ENCODE measurements at regions not wholly inside any gene's neighbourhood (a gene's known extent, or its start where the extent isn't known, plus 50 kb on each side); places are given as distances from the start of the nearest gene placed in this dataset.

DNA sequence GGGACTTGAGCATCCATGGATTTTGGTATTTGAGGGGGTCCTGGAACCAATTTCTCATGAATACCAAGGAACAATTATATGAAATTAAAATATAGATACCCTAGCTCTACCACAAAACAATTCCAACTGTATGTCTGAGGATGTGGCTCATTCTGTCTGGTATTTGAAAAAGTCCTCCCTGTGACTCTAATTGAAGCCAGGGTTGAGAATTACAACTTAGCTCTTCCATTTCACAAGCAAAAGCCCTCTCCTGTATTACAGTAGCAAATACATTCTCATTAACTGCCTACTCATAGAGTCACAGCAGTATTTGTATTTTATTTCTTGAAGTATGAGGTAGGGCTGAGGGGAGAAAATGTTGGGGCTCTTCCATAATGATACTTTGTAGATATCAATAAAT lies 187.8 kb upstream of the OLFM3 start:
- no peak for TF ChIP-seq EZH2 (IDR thresholded peaks at IDR 0.05; ENCODE audit: low read length)
- TF ChIP-seq, protein P1, sequence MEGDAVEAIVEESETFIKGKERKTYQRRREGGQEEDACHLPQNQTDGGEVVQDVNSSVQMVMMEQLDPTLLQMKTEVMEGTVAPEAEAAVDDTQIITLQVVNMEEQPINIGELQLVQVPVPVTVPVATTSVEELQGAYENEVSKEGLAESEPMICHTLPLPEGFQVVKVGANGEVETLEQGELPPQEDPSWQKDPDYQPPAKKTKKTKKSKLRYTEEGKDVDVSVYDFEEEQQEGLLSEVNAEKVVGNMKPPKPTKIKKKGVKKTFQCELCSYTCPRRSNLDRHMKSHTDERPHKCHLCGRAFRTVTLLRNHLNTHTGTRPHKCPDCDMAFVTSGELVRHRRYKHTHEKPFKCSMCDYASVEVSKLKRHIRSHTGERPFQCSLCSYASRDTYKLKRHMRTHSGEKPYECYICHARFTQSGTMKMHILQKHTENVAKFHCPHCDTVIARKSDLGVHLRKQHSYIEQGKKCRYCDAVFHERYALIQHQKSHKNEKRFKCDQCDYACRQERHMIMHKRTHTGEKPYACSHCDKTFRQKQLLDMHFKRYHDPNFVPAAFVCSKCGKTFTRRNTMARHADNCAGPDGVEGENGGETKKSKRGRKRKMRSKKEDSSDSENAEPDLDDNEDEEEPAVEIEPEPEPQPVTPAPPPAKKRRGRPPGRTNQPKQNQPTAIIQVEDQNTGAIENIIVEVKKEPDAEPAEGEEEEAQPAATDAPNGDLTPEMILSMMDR (optimal IDR thresholded peaks at IDR 0.05 in 1 of 3, IDR thresholded peaks at IDR 0.05 in 1 of 3, conservative IDR thresholded peaks at IDR 0.05 in 1 of 3; ENCODE audit: extremely low read depth in 1 of 3, insufficient read depth in 2 of 3, low read length in 3 of 3), result no peak
- H3K27ac ChIP-seq (ENCODE audit: control insufficient read depth, insufficient read depth, low read length), result no peak overlapping the region

DNA sequence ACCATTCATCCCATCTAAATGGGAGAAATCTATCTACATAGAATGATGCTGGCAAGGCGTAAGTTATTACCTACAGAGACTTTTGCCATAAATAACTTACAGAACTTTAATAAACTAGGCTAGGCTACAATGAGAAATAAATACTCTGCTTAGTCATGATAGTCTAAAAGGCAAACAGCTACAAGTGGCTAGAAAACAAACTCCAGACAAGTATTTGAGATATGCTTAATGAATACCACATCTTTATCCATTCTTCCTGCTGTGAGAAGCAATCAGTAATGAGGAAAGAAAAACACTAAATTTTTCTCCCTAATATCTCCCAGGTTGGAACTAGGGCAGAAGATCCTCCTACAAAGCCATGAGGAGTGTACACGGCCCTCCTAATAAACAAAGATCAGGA lies 187.0 kb upstream of the OLFM3 start:
- Histone ChIP-seq H3K4me3 (ENCODE audit: control insufficient read depth in 2 of 3, extremely low read depth in 1 of 3, insufficient read depth in 2 of 3, low read depth in 1 of 3, low read length in 3 of 3) (no peak overlapping the region), H2AFZ (ENCODE audit: control insufficient read depth, low read length) (no peak overlapping the region), H3K79me2 (ENCODE audit: control insufficient read depth, insufficient read depth, low read length) (no peaks in the 10 kb centered on the region), H3K4me1 (ENCODE audit: control insufficient read depth, extremely low read depth, insufficient read depth, low read length) (no peaks in the 10 kb centered on the region), H3K36me3 (ENCODE audit: control insufficient read depth in 2 of 2, extremely low read depth in 1 of 2, insufficient read depth in 2 of 2, low read length in 2 of 2) (no peaks in the 10 kb centered on the region), H3K27ac (ENCODE audit: control insufficient read depth, insufficient read depth, low read length) (no peak overlapping the region), H3K4me2 (ENCODE audit: control insufficient read depth, extremely low read depth, insufficient read depth, low read depth, low read length) (no peak overlapping the region), H4K20me1 (ENCODE audit: control insufficient read depth, extremely low read depth, insufficient read depth, low read length) (no peaks in the 10 kb centered on the region), H3K9ac (ENCODE audit: control insufficient read depth, extremely low read depth, insufficient read depth, low read length) (no peak overlapping the region), H3K27me3 (ENCODE audit: control insufficient read depth, extremely low read depth, insufficient read depth, low read length) (no peaks in the 10 kb centered on the region), H3K9me3 (ENCODE audit: control insufficient read depth, low read depth, low read length) (no peaks in the 10 kb centered on the region), H3K9me1 (ENCODE audit: control insufficient read depth, extremely low read depth, insufficient read depth, low read length) (no peaks in the 10 kb centered on the region)
- DNase-seq (ENCODE audit: low read depth, low spot score) (no peak), FAIRE-seq (no peak)
- TF ChIP-seq EZH2 (IDR thresholded peaks at IDR 0.05; ENCODE audit: low read length), result no peak
- TF ChIP-seq, protein P1 (optimal IDR thresholded peaks at IDR 0.05 in 1 of 3, IDR thresholded peaks at IDR 0.05 in 1 of 3, conservative IDR thresholded peaks at IDR 0.05 in 1 of 3; ENCODE audit: extremely low read depth in 1 of 3, insufficient read depth in 2 of 3, low read length in 3 of 3), result no peak
- dilution Hi-C loops (cut with MboI; ENCODE audit: extremely low pct_ligation_motif_present, low sequenced_read_pairs), result no loop called here

More for the DNA sequence above, 187.8 kb upstream of the OLFM3 start:
- dilution Hi-C loops (cut with MboI; ENCODE audit: extremely low pct_ligation_motif_present, low sequenced_read_pairs), result no loop called here
- Histone ChIP-seq H4K20me1 (ENCODE audit: control insufficient read depth, extremely low read depth, insufficient read depth, low read length) (no peaks in the 10 kb centered on the region), H3K4me1 (ENCODE audit: control insufficient read depth, extremely low read depth, insufficient read depth, low read length) (no peaks in the 10 kb centered on the region), H3K4me2 (ENCODE audit: control insufficient read depth, extremely low read depth, insufficient read depth, low read depth, low read length) (no peak overlapping the region), H3K79me2 (ENCODE audit: control insufficient read depth, insufficient read depth, low read length) (no peaks in the 10 kb centered on the region), H2AFZ (ENCODE audit: control insufficient read depth, low read length) (no peak overlapping the region), H3K4me3 (ENCODE audit: control insufficient read depth in 2 of 3, extremely low read depth in 1 of 3, insufficient read depth in 2 of 3, low read depth in 1 of 3, low read length in 3 of 3) (no peak overlapping the region), H3K9me3 (ENCODE audit: control insufficient read depth, low read depth, low read length) (no peaks in the 10 kb centered on the region), H3K9me1 (ENCODE audit: control insufficient read depth, extremely low read depth, insufficient read depth, low read length) (no peaks in the 10 kb centered on the region), H3K36me3 (ENCODE audit: control insufficient read depth in 2 of 2, extremely low read depth in 1 of 2, insufficient read depth in 2 of 2, low read length in 2 of 2) (no peaks in the 10 kb centered on the region), H3K9ac (ENCODE audit: control insufficient read depth, extremely low read depth, insufficient read depth, low read length) (no peak overlapping the region), H3K27me3 (ENCODE audit: control insufficient read depth, extremely low read depth, insufficient read depth, low read length) (no peaks in the 10 kb centered on the region)
- FAIRE-seq (no peak), DNase-seq (ENCODE audit: low read depth, low spot score) (no peak)

All from keratinocyte (primary cell).